ENCODE measurements at regions not wholly inside any gene's neighbourhood (a gene's known extent, or its start where the extent isn't known, plus 50 kb on each side); places are given as distances from the start of the nearest gene placed in this dataset.

- Histone ChIP-seq H3K79me1 (ENCODE audit: low read depth, low read length) (no peaks in the 10 kb centered on the region), H3K4me3 (ENCODE audit: extremely low read depth in 1 of 4, insufficient read depth in 2 of 4, low read depth in 3 of 4, low read length in 4 of 4) (no peak overlapping the region), H3K14ac (ENCODE audit: insufficient read length) (no peak overlapping the region), H3K9ac (replicated peaks in 1 of 4; ENCODE audit: extremely low read depth in 1 of 4, low read depth in 3 of 4, low read length in 3 of 4) (no peak overlapping the region), H2BK12ac (ENCODE audit: low read depth, low read length) (no peak overlapping the region), H2BK5ac (ENCODE audit: low read depth, low read length) (no peak overlapping the region), H3K27me3 (replicated peaks in 1 of 4; ENCODE audit: control insufficient read depth in 3 of 4, extremely low read depth in 1 of 4, insufficient read depth in 3 of 4, low read length in 3 of 4) (no peaks in the 10 kb centered on the region), H3K9me3 (ENCODE audit: insufficient read depth in 2 of 2, low read depth in 1 of 2, low read length in 1 of 2) (no peaks in the 10 kb centered on the region), H2BK20ac (ENCODE audit: low read length) (no peak overlapping the region), H3K4me1 (replicated peaks in 1 of 4; ENCODE audit: control insufficient read depth in 3 of 4, insufficient read depth in 4 of 4, low read length in 3 of 4) (no peaks in the 10 kb centered on the region), H3K36me3 (ENCODE audit: control insufficient read depth in 2 of 4, insufficient read depth in 4 of 4, low read length in 3 of 4) (no peaks in the 10 kb centered on the region), H3K4me2 (ENCODE audit: insufficient read depth in 1 of 2, low read depth in 2 of 2, low read length in 2 of 2) (no peak overlapping the region), H2AK5ac (ENCODE audit: low read depth, low read length) (no peak overlapping the region), H3K23ac (ENCODE audit: insufficient read length) (no peak overlapping the region), H3K56ac (replicated peaks; ENCODE audit: insufficient read length, low read depth, low read length) (no peak overlapping the region), H4K8ac (ENCODE audit: extremely low read depth, insufficient read depth, low read length) (no peak overlapping the region), H2BK120ac (replicated peaks; ENCODE audit: low read depth, low read length) (no peak overlapping the region), H3K23me2 (ENCODE audit: low read depth, low read length) (no peaks in the 10 kb centered on the region), H2AFZ (ENCODE audit: low read length) (no peak overlapping the region), H3K27ac (ENCODE audit: low read depth, low read length) (no peak overlapping the region), H4K5ac (ENCODE audit: insufficient read length, low read depth, low read length) (no peak overlapping the region), H3K18ac (ENCODE audit: extremely low read depth, low read length) (no peak overlapping the region), H4K20me1 (replicated peaks in 1 of 2; ENCODE audit: control insufficient read depth in 1 of 2, insufficient read depth in 2 of 2, low read length in 2 of 2) (no peaks in the 10 kb centered on the region), H2BK15ac (ENCODE audit: low read length) (no peak overlapping the region), H4K91ac (replicated peaks; ENCODE audit: insufficient read length, low read length) (no peak overlapping the region), H3K79me2 (ENCODE audit: control insufficient read depth in 1 of 2, insufficient read depth in 2 of 2, low read length in 2 of 2) (no peaks in the 10 kb centered on the region), H3K4ac (replicated peaks; ENCODE audit: insufficient read length, low read depth, low read length) (no peak overlapping the region)
- TF ChIP-seq SUZ12 (IDR thresholded peaks at IDR 0.05; ENCODE audit: low read length) (no peak), NRF1 (IDR thresholded peaks at IDR 0.05; ENCODE audit: low read depth, low read length) (no peak), KDM1A (IDR thresholded peaks at IDR 0.05; ENCODE audit: borderline replicate concordance, low read length) (no peak), PHF8 (conservative IDR thresholded peaks at IDR 0.05; ENCODE audit: low read depth, low read length) (no peak), POLR2AphosphoS5 (IDR thresholded peaks at IDR 0.05; ENCODE audit: low read depth, low read length) (no peak), ATF2 (IDR thresholded peaks at IDR 0.05; ENCODE audit: low read length) (no peak), KDM5A (IDR thresholded peaks at IDR 0.05; ENCODE audit: low read length) (no peak), E2F6 (IDR thresholded peaks at IDR 0.05) (no peak), HDAC6 (IDR thresholded peaks at IDR 0.05; ENCODE audit: low read depth, low read length) (no peak)
- CTCF ChIA-PET (ENCODE audit: partially characterized antibody): interaction anchor here (0.6 to 1.1 kb wide), 4 partner anchors 27 to 240 kb away, joined by 3 to 4 read pairs (median 3); no protein-coding TSS in a partner anchor
- POLR2A ChIA-PET (ENCODE audit: partially characterized antibody): no interaction called here
- DNase-seq (ENCODE audit: low read depth in 1 of 2, low spot score in 2 of 2) (no peak), FAIRE-seq (no peak)
- 93% methylated on average over 4 of the region's 4 CpGs; no CpG with 5 or more reads in 1 of the 2 experiments for WGBS, 2 experiments (ENCODE audit: extremely low coverage in 1 of 2, insufficient coverage in 1 of 2, insufficient read length in 1 of 2, insufficient replicate concordance in 2 of 2, low coverage in 1 of 2, low lambda C conversion rate in 2 of 2, missing lambda C conversion rate in 1 of 2)
These were observed 207.8 kb upstream of the MCTP2 start for GRCh38 chr15:94023531-94023930.

Data from H1 (cell line).